ENCODE measurements at regions not wholly inside any gene's neighbourhood (a gene's known extent, or its start where the extent isn't known, plus 50 kb on each side); places are given as distances from the start of the nearest gene placed in this dataset.

DNA sequence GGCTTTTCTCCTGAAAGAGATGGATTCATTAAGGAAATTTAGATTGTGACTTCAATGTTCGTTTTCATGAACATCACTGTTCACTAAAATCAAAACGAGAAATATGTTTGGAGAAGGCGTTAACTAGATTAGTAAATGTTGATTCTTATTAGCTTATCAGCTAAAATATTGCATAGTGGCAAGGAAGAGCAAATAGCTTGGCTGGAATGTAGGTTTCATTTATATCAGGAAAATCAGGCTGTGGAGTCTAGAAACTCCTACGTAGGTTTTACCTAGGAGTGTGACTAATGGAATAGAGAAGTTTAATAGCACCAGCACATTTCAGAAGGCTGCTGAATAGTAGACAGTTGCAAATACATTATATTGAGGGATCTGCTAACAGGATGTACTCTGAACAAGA, 344.9 kb downstream of the LIG4 start:
- H3K4me3 ChIP-seq (ENCODE audit: low read depth, low read length): no peak overlapping the region
- DNase-seq (ENCODE audit: low read depth): no peak
- TF ChIP-seq, protein P1, sequence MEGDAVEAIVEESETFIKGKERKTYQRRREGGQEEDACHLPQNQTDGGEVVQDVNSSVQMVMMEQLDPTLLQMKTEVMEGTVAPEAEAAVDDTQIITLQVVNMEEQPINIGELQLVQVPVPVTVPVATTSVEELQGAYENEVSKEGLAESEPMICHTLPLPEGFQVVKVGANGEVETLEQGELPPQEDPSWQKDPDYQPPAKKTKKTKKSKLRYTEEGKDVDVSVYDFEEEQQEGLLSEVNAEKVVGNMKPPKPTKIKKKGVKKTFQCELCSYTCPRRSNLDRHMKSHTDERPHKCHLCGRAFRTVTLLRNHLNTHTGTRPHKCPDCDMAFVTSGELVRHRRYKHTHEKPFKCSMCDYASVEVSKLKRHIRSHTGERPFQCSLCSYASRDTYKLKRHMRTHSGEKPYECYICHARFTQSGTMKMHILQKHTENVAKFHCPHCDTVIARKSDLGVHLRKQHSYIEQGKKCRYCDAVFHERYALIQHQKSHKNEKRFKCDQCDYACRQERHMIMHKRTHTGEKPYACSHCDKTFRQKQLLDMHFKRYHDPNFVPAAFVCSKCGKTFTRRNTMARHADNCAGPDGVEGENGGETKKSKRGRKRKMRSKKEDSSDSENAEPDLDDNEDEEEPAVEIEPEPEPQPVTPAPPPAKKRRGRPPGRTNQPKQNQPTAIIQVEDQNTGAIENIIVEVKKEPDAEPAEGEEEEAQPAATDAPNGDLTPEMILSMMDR (IDR thresholded peaks at IDR 0.05; ENCODE audit: control insufficient read depth, extremely low read depth, insufficient read depth): no peak

DNA sequence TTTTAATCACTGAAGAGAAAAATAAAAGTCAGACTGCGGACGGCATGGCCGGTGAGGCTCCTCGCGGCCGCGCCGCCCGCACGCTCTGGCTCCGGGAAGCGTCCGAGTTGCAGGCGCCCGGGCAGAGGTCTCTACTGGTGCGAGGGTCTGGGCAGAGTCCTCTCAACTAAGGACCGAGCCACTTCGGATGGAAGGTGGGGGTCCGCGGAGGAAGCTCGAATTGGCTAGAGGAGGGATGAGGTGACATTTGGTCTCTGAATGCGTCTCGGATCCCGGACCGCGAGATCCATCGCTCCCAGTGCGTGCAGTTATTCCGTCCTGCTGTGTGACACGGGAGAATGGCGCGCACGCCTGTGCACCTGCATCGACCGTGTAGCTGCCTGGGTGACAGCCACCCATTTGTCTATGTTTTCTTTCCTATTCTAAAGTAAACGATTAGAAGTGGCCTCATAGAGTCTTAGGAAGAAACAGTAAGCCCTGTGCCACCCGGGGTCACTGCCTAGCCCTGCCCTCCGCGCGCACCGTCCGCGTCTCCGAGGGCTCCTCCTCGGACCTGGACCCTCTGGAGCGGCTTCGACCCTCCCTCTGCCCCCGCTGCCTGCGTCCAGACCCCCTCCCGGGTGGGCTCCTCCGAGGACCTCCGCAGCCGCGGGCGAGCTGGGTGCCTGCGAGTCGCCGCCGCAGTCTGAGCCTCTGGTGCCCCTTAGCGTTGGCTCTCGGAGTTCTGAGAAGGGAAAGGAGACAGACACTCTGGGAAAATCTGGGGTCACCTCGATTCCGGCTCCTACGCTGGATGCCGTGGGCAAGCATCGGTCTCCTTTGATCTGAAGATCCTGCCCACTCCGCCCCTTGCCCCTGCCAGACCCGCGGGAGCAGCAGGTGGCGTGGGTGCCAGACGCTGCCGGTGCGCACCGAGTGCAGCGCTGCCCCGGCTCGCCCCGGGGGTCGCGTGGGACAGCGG, 347.4 kb downstream of the LIG4 start:
- no peak overlapping the region for H3K4me3 ChIP-seq (ENCODE audit: low read depth, low read length)
- TF ChIP-seq, protein P1 (IDR thresholded peaks at IDR 0.05; ENCODE audit: control insufficient read depth, extremely low read depth, insufficient read depth): peak; percentile 57
- no peak for DNase-seq (ENCODE audit: low read depth)

DNA sequence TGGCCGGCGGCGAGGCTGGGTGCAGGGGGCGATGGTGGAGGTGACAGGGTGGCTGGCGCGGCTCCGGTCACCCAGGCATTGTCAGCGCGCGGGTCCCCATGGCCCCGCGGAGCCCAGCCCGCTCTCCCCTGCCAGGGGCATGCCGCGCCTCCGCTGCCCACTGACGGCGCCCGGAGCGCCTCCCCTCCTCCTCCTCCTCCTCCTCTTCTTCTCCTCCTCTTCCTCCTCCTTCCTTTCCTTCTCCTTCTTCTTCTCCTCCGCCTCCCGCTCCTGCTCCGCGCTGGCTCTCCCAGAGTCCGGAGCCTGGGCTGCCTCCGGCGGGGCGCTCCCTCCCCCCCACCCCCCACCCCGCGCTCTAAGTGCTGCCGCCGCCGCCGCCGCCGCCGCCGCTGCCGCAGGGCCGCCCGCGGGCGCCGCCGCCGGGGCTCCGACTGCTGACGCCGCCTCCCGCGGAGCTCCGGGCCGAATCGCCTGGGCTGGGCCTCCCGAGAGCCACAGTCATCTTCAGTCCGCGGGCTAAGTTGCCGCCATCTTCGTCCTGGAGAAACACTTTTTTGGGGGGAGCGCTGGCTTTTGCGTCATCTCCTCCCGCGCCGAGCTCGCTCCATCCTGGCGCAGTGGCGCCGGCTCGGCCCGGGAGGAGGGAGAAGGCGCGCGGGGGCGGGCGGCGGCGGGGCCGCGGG, 348.3 kb downstream of the LIG4 start:
- H3K4me3 ChIP-seq (ENCODE audit: low read depth, low read length): no peak overlapping the region
- TF ChIP-seq, protein P1 (IDR thresholded peaks at IDR 0.05; ENCODE audit: control insufficient read depth, extremely low read depth, insufficient read depth): no peak
- no peak for DNase-seq (ENCODE audit: low read depth)

DNA sequence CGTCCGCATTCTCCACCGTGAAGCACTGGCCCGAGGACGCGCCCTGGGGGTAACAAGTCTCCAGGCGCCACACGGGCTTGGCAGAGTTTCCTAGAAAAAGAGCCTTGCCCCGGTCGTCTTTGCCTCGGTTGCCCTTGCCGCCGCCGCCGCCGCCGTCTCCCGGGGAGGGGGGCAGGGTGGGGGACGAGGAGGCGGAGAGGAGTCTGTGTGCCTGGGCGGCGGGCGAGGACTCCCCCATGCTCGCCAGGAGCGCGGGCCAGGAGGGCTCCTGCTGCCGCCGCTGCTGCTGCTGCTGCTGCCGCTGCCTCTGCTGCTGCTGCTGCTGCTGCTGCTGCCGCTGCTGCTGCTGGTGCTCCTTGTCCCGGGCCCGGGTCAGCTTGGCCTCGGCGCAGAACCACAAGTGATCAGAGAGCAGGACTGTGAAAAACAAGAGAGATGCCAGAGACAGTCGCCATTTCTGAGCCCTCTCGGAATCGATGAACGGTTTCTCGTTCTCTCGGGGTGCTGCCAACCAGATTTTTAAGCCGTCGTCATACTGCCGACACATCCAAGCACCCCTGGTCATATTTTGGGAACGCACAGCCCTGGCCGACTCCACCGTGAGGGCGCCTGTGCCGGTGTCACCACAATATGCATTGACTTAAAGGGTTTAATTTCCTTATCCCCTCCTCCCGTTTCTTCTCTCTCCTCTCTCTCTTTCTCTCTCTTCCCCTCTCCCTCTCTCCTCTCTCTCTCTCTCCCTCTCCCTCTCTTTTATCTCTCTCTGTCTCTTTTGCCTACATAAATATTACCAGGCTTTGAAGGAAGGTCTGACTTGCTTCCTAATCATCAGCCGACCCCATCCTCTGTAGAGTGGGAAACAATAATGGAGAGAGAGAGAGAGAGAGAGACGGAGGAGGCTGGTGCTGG, 349.1 kb downstream of the LIG4 start:
- no peak for DNase-seq (ENCODE audit: low read depth)
- no peak overlapping the region for H3K4me3 ChIP-seq (ENCODE audit: low read depth, low read length)

DNA sequence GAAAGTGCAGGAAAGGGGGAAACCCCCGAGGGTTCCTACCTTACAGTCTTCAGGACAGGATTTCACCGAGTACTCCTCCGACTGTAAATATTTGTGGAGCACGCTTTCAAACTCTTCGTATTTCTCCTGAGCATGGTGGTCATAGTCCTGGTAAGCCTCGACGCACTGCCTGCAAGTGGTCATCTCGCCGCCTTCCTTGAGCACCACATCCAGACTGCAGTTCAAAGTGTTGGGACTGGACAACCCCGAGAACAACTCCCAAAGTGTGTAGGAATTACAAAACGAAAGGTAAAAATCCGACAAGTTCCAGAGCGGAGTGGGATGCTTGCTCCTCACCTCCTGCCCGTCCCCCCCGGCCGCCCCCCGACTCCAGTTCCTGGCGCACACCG, 349.7 kb downstream of the LIG4 start:
- no peak overlapping the region for H3K4me3 ChIP-seq (ENCODE audit: low read depth, low read length)
- TF ChIP-seq, protein P1 (IDR thresholded peaks at IDR 0.05; ENCODE audit: control insufficient read depth, extremely low read depth, insufficient read depth): no peak
- DNase-seq (ENCODE audit: low read depth): no peak

More for the DNA sequence above, 349.1 kb downstream of the LIG4 start:
- TF ChIP-seq, protein P1 (IDR thresholded peaks at IDR 0.05; ENCODE audit: control insufficient read depth, extremely low read depth, insufficient read depth): no peak

DNA sequence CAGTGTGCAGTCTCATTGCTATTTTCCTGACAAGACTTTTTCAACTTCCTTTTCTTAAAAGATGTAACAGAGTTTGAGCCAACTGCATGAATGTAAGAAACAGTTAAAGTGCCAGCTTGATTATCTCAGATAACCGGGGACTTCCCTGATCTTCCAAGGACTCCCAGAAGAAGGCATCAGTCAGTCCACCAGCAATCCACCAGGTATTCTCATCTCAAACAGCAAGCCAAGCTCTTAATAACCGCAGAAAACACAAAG, 350.1 kb downstream of the LIG4 start:
- no peak overlapping the region for H3K4me3 ChIP-seq (ENCODE audit: low read depth, low read length)
- TF ChIP-seq, protein P1 (IDR thresholded peaks at IDR 0.05; ENCODE audit: control insufficient read depth, extremely low read depth, insufficient read depth): no peak
- DNase-seq (ENCODE audit: low read depth): no peak

Measured in LNCaP clone FGC (cell line).